ENCODE measurements at regions not wholly inside any gene's neighbourhood (a gene's known extent, or its start where the extent isn't known, plus 50 kb on each side); places are given as distances from the start of the nearest gene placed in this dataset.

- in situ Hi-C loops (cut with HindIII; ENCODE audit: low pct_unique_long_range_greater_than_20kb, low sequenced_read_pairs): no loop called here
Measured at GRCh38 chr18:73452866-73453265, 585.1 kb upstream of the NETO1 start.

GRCh38 chr18:73446502-73446901, 578.7 kb upstream of the NETO1 start:
- in situ Hi-C loops (cut with HindIII; ENCODE audit: low pct_unique_long_range_greater_than_20kb, low sequenced_read_pairs): no loop called here

More at GRCh38 chr18:73452866-73453265, 585.1 kb upstream of the NETO1 start:
- DNase-seq (ENCODE audit: low read depth, low spot score): no peak

GRCh38 chr18:73431620-73432019, 563.8 kb upstream of the NETO1 start:
- in situ Hi-C loops (cut with HindIII; ENCODE audit: low pct_unique_long_range_greater_than_20kb, low sequenced_read_pairs): no loop called here
- DNase-seq (ENCODE audit: low read depth, low spot score): no peak

More at GRCh38 chr18:73446502-73446901, 578.7 kb upstream of the NETO1 start:
- no peak for DNase-seq (ENCODE audit: low read depth, low spot score)

GRCh38 chr18:73421010-73421409, 553.2 kb upstream of the NETO1 start:
- DNase-seq (ENCODE audit: low read depth, low spot score): no peak
- in situ Hi-C loops (cut with HindIII; ENCODE audit: low pct_unique_long_range_greater_than_20kb, low sequenced_read_pairs): no loop called here

GRCh38 chr18:73419531-73419930, 551.7 kb upstream of the NETO1 start:
- in situ Hi-C loops (cut with HindIII; ENCODE audit: low pct_unique_long_range_greater_than_20kb, low sequenced_read_pairs): no loop called here
- DNase-seq (ENCODE audit: low read depth, low spot score): no peak

GRCh38 chr18:73414598-73414997, 546.8 kb upstream of the NETO1 start:
- DNase-seq (ENCODE audit: low read depth, low spot score): no peak
- in situ Hi-C loops (cut with HindIII; ENCODE audit: low pct_unique_long_range_greater_than_20kb, low sequenced_read_pairs): no loop called here

- DNase-seq (ENCODE audit: low read depth, low spot score): no peak
- in situ Hi-C loops (cut with HindIII; ENCODE audit: low pct_unique_long_range_greater_than_20kb, low sequenced_read_pairs): no loop called here
Measured at GRCh38 chr18:73414069-73414468, 546.3 kb upstream of the NETO1 start.

- DNase-seq (ENCODE audit: low read depth, low spot score): no peak
- in situ Hi-C loops (cut with HindIII; ENCODE audit: low pct_unique_long_range_greater_than_20kb, low sequenced_read_pairs): no loop called here
Measured at GRCh38 chr18:73409242-73409641, 541.5 kb upstream of the NETO1 start.

- in situ Hi-C loops (cut with HindIII; ENCODE audit: low pct_unique_long_range_greater_than_20kb, low sequenced_read_pairs): no loop called here
- no peak for DNase-seq (ENCODE audit: low read depth, low spot score)
Measured at GRCh38 chr18:73408469-73408868, 540.7 kb upstream of the NETO1 start.

- no peak for DNase-seq (ENCODE audit: low read depth, low spot score)
- in situ Hi-C loops (cut with HindIII; ENCODE audit: low pct_unique_long_range_greater_than_20kb, low sequenced_read_pairs): no loop called here
Measured at GRCh38 chr18:73407506-73407905, 539.7 kb upstream of the NETO1 start.

GRCh38 chr18:73384246-73384645, 516.5 kb upstream of the NETO1 start:
- DNase-seq (ENCODE audit: low read depth, low spot score): no peak
- in situ Hi-C loops (cut with HindIII; ENCODE audit: low pct_unique_long_range_greater_than_20kb, low sequenced_read_pairs): no loop called here

GRCh38 chr18:73381699-73382036, 513.9 kb upstream of the NETO1 start:
- no peak for DNase-seq (ENCODE audit: low read depth, low spot score)
- in situ Hi-C loops (cut with HindIII; ENCODE audit: low pct_unique_long_range_greater_than_20kb, low sequenced_read_pairs): no loop called here

- no peak for DNase-seq (ENCODE audit: low read depth, low spot score)
- in situ Hi-C loops (cut with HindIII; ENCODE audit: low pct_unique_long_range_greater_than_20kb, low sequenced_read_pairs): no loop called here
Measured at GRCh38 chr18:73381016-73381698, 513.4 kb upstream of the NETO1 start.

GRCh38 chr18:73366713-73367112, 498.9 kb upstream of the NETO1 start:
- DNase-seq (ENCODE audit: low read depth, low spot score): no peak
- in situ Hi-C loops (cut with HindIII; ENCODE audit: low pct_unique_long_range_greater_than_20kb, low sequenced_read_pairs): no loop called here

- in situ Hi-C loops (cut with HindIII; ENCODE audit: low pct_unique_long_range_greater_than_20kb, low sequenced_read_pairs): no loop called here
- no peak for DNase-seq (ENCODE audit: low read depth, low spot score)
Measured at GRCh38 chr18:73365018-73365417, 497.2 kb upstream of the NETO1 start.

- in situ Hi-C loops (cut with HindIII; ENCODE audit: low pct_unique_long_range_greater_than_20kb, low sequenced_read_pairs): no loop called here
- peak; percentile 14 for DNase-seq (ENCODE audit: low read depth, low spot score)
Measured at GRCh38 chr18:73355121-73355520, 487.3 kb upstream of the NETO1 start.

GRCh38 chr18:73352546-73352945, 484.8 kb upstream of the NETO1 start:
- in situ Hi-C loops (cut with HindIII; ENCODE audit: low pct_unique_long_range_greater_than_20kb, low sequenced_read_pairs): no loop called here
- no peak for DNase-seq (ENCODE audit: low read depth, low spot score)

GRCh38 chr18:73340135-73340977, 472.6 kb upstream of the NETO1 start:
- in situ Hi-C loops (cut with HindIII; ENCODE audit: low pct_unique_long_range_greater_than_20kb, low sequenced_read_pairs): no loop called here
- no peak for DNase-seq (ENCODE audit: low read depth, low spot score)

GRCh38 chr18:73331212-73331772, 463.5 kb upstream of the NETO1 start:
- DNase-seq (ENCODE audit: low read depth, low spot score): no peak
- in situ Hi-C loops (cut with HindIII; ENCODE audit: low pct_unique_long_range_greater_than_20kb, low sequenced_read_pairs): no loop called here
